Ishikawa (cell line): ENCODE measurements at regions not wholly inside any gene's neighbourhood (a gene's known extent, or its start where the extent isn't known, plus 50 kb on each side); places are given as distances from the start of the nearest gene placed in this dataset.

ENCODE experiments used
- CEBPB ChIP-seq: IDR thresholded peaks from 2 replicates; pipeline ENCODE4 v1.6.1; 2012
- EGR1 ChIP-seq: IDR thresholded peaks from 2 replicates; pipeline ENCODE4 v1.6.1; 2012
- NFIC ChIP-seq: IDR thresholded peaks from 2 replicates; pipeline ENCODE4 v1.6.1; 2012
- RAD21 ChIP-seq: IDR thresholded peaks from 2 replicates; pipeline ENCODE4 v1.6.1; 2012; ENCODE audit warnings: low read depth
- TEAD4 ChIP-seq: IDR thresholded peaks from 2 replicates; pipeline ENCODE4 v1.6.1; 2012
- YY1 ChIP-seq: IDR thresholded peaks from 2 replicates; pipeline ENCODE4 v1.6.1; 2012; ENCODE audit warnings: low read depth
- ZBTB7A ChIP-seq: IDR thresholded peaks from 2 replicates; pipeline ENCODE4 v1.6.1; 2012; ENCODE audit warnings: low read depth
- TF ChIP-seq, protein P1 (sequence below): IDR thresholded peaks from 2 replicates; pipeline ENCODE4 v1.6.1; 2012
- TF ChIP-seq, protein P2 (sequence below): IDR thresholded peaks from 2 replicates; pipeline ENCODE4 v1.6.1; 2012; ENCODE audit warnings: low read depth, mild to moderate bottlenecking

DNA sequence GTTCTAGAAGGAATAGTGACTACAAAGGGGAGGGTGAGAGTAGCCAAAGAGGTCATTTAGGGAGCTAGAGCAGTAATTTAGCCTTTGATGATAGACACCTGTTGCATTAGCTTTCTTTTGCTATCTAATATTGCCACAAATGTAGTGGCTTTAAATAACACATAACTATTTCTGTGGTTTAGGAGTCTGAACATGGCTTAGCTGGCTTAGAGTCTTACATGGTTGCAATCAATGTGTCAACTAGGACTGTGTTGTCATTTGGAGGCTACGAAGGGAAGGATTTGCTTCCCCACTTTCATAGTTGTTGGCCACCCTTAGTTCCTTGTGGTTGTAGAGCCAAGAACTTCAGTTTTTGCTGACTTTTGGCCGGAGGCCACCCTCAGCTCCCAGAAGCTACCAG, 99.9 kb downstream of the C12orf50 start:
- TF ChIP-seq CEBPB = no peak
- no peak for TF ChIP-seq NFIC
- no peak for TF ChIP-seq TEAD4
- no peak for TF ChIP-seq ZBTB7A
- no peak for TF ChIP-seq RAD21
- TF ChIP-seq, protein P1, sequence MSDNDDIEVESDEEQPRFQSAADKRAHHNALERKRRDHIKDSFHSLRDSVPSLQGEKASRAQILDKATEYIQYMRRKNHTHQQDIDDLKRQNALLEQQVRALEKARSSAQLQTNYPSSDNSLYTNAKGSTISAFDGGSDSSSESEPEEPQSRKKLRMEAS = no peak
- TF ChIP-seq, protein P2, sequence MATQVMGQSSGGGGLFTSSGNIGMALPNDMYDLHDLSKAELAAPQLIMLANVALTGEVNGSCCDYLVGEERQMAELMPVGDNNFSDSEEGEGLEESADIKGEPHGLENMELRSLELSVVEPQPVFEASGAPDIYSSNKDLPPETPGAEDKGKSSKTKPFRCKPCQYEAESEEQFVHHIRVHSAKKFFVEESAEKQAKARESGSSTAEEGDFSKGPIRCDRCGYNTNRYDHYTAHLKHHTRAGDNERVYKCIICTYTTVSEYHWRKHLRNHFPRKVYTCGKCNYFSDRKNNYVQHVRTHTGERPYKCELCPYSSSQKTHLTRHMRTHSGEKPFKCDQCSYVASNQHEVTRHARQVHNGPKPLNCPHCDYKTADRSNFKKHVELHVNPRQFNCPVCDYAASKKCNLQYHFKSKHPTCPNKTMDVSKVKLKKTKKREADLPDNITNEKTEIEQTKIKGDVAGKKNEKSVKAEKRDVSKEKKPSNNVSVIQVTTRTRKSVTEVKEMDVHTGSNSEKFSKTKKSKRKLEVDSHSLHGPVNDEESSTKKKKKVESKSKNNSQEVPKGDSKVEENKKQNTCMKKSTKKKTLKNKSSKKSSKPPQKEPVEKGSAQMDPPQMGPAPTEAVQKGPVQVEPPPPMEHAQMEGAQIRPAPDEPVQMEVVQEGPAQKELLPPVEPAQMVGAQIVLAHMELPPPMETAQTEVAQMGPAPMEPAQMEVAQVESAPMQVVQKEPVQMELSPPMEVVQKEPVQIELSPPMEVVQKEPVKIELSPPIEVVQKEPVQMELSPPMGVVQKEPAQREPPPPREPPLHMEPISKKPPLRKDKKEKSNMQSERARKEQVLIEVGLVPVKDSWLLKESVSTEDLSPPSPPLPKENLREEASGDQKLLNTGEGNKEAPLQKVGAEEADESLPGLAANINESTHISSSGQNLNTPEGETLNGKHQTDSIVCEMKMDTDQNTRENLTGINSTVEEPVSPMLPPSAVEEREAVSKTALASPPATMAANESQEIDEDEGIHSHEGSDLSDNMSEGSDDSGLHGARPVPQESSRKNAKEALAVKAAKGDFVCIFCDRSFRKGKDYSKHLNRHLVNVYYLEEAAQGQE = no peak
- no peak for TF ChIP-seq EGR1
- no peak for TF ChIP-seq YY1
